ENCODE measurements at regions not wholly inside any gene's neighbourhood (a gene's known extent, or its start where the extent isn't known, plus 50 kb on each side); places are given as distances from the start of the nearest gene placed in this dataset.

GRCh38 chr2:129464631-129465030, 514.8 kb upstream of the RAB6C start:
- TF ChIP-seq CTCF (IDR thresholded peaks at IDR 0.05; ENCODE audit: low read depth, low read length), result no peak
- TF ChIP-seq EZH2phosphoT487 (IDR thresholded peaks at IDR 0.05; ENCODE audit: low read depth), result no peak
